ENCODE measurements at regions not wholly inside any gene's neighbourhood (a gene's known extent, or its start where the extent isn't known, plus 50 kb on each side); places are given as distances from the start of the nearest gene placed in this dataset.

GRCh38 chr15:79516155-79516554 lies 84.0 kb downstream of the MINAR1 start:
- no peak overlapping the region for H3K14ac ChIP-seq (ENCODE audit: insufficient read depth, low read length)
- H2BK20ac ChIP-seq (ENCODE audit: low read depth, low read length, poor library complexity, severe bottlenecking): no peak overlapping the region
- WGBS (ENCODE audit: extremely low coverage, insufficient read length, low lambda C conversion rate): no CpG with 5 or more reads among the region's 3 CpGs
- H2AK5ac ChIP-seq (ENCODE audit: insufficient read length, low read length): no peak overlapping the region
- Mint-ChIP-seq H3K36me3 (ENCODE audit: insufficient read depth in 1 of 3, low read depth in 3 of 3) (no peaks in the 10 kb centered on the region), H3K4me1 (peaks cover 5 to 12% of the 10 kb centered on the region in 2 experiments; a peak in 3 of 4 replicates), H3K27ac (no peak overlapping the region), H3K27me3 (ENCODE audit: low read depth) (peaks cover 1% of the 10 kb centered on the region; the same call in 1 of the 2 replicates), H3K9me3 (no peaks in the 10 kb centered on the region; a peak in 1 of 5 replicates), H3K4me3 (no peak overlapping the region)
- no peak overlapping the region for H3K9ac ChIP-seq (ENCODE audit: extremely low read depth, insufficient read length, low read length)
- no peak overlapping the region for H2BK12ac ChIP-seq (ENCODE audit: insufficient read length, low read depth, low read length)
- H3K79me1 ChIP-seq (ENCODE audit: insufficient read depth, low read depth, low read length, poor library complexity, severe bottlenecking): no peaks in the 10 kb centered on the region
- H2AFZ ChIP-seq (ENCODE audit: low read length): no peak overlapping the region
- H3K56ac ChIP-seq (ENCODE audit: insufficient read length, low read depth, low read length): no peak overlapping the region
- no peaks in the 10 kb centered on the region for H4K20me1 ChIP-seq (ENCODE audit: control insufficient read depth, insufficient read depth, insufficient read length)
- no peak overlapping the region for H4K5ac ChIP-seq (ENCODE audit: insufficient read length, low read depth, low read length)
- no peak overlapping the region for H3K4ac ChIP-seq (ENCODE audit: low read depth, low read length)
- H3K79me2 ChIP-seq (ENCODE audit: insufficient read depth, low read length): no peaks in the 10 kb centered on the region; the same call in 1 of the 2 replicates
- no peaks in the 10 kb centered on the region for H3K9me3 ChIP-seq (ENCODE audit: control insufficient read depth, low read depth, low read length)
- no peak for TF ChIP-seq CTCF (conservative IDR thresholded peaks at IDR 0.05)
- DNase-seq: peak; percentile 35
- H4K91ac ChIP-seq (ENCODE audit: insufficient read length, low read depth, low read length): no peak overlapping the region
- no peaks in the 10 kb centered on the region; the same call in 1 of the 2 replicates for H3K4me1 ChIP-seq (ENCODE audit: insufficient read depth, low read length)
- no peak overlapping the region for H3T11ph ChIP-seq (ENCODE audit: low read length)
- H3K18ac ChIP-seq (ENCODE audit: insufficient read length, low read depth, low read length): no peak overlapping the region
- no peak overlapping the region for H2BK5ac ChIP-seq (ENCODE audit: insufficient read length, low read length)
- H3K27me3 ChIP-seq (ENCODE audit: insufficient read depth, low read length): no peaks in the 10 kb centered on the region
- no peaks in the 10 kb centered on the region for H3K23me2 ChIP-seq (ENCODE audit: insufficient read length, low read depth, low read length, poor library complexity, severe bottlenecking)
- no peak overlapping the region for H2BK120ac ChIP-seq (ENCODE audit: low read depth, low read length, poor library complexity, severe bottlenecking)
- H4K8ac ChIP-seq (replicated peaks; ENCODE audit: insufficient read length, low read depth, low read length): no peak overlapping the region
- H2BK15ac ChIP-seq (ENCODE audit: low read depth, low read length): no peak overlapping the region
- no peak overlapping the region for H3K23ac ChIP-seq (ENCODE audit: insufficient read length, low read depth, low read length)
- no peak overlapping the region for H3K4me2 ChIP-seq (ENCODE audit: insufficient read depth, insufficient read length, low read length)
- no peak overlapping the region for H3K27ac ChIP-seq (ENCODE audit: insufficient read length, low read depth, low read length)
